ACC112 (cell line): ENCODE measurements at regions not wholly inside any gene's neighbourhood (a gene's known extent, or its start where the extent isn't known, plus 50 kb on each side); places are given as distances from the start of the nearest gene placed in this dataset.

ENCODE experiments used
- H2AFZ ChIP-seq: fragments of 200-600 bp; sonication (generic); one replicate; pipeline ENCODE4 v1.6.0; 2017; ENCODE audit warnings: antibody characterized with exemption, low read length; ENCODE audit not compliant: unreplicated experiment
- H3K27ac ChIP-seq: fragments of 200-600 bp; sonication (generic); 2 replicates; pipeline ENCODE4 v1.5.1; 2014; ENCODE audit warnings: low read depth, mild to moderate bottlenecking, antibody characterized with exemption, low read length, moderate library complexity
- H3K27me3 ChIP-seq: fragments of 200-600 bp; sonication (generic); 2 replicates; pipeline ENCODE4 v1.6.1; 2014; ENCODE audit warnings: mild to moderate bottlenecking, antibody characterized with exemption, low read length, moderate library complexity, mixed read lengths; ENCODE audit not compliant: insufficient read depth
- H3K36me3 ChIP-seq: fragments of 200-600 bp; sonication (generic); 2 replicates; pipeline ENCODE4 v1.6.1; 2016; ENCODE audit warnings: mild to moderate bottlenecking, antibody characterized with exemption, low read length, moderate library complexity, mixed read lengths; ENCODE audit not compliant: insufficient read depth
- H3K4me1 ChIP-seq: fragments of 200-600 bp; sonication (generic); one replicate; pipeline ENCODE4 v1.6.1; 2016; ENCODE audit warnings: low read length, mixed read lengths; ENCODE audit not compliant: insufficient read depth, unreplicated experiment, control insufficient read depth
- H3K4me3 ChIP-seq: fragments of 200-600 bp; sonication (generic); 2 replicates; pipeline ENCODE4 v1.5.1; 2014; ENCODE audit warnings: mild to moderate bottlenecking, low read depth, low read length
- H3K79me2 ChIP-seq: fragments of 200-600 bp; sonication (generic); one replicate; pipeline ENCODE4 v1.6.0; 2016; ENCODE audit warnings: low read length; ENCODE audit not compliant: control insufficient read depth, unreplicated experiment, insufficient read depth

- Histone ChIP-seq H3K79me2 (no peaks in the 10 kb centered on the region), H2AFZ (no peak overlapping the region), H3K4me1 (peaks cover 10% of the 10 kb centered on the region), H3K27ac (no peak overlapping the region), H3K4me3 (no peak overlapping the region), H3K36me3 (no peaks in the 10 kb centered on the region), H3K27me3 (no peaks in the 10 kb centered on the region)
Measured at GRCh38 chr11:130625578-130626306, 177.3 kb downstream of the ADAMTS15 start.

- peaks cover 27% of the 10 kb centered on the region for H3K4me1 ChIP-seq
- H3K36me3 ChIP-seq = no peaks in the 10 kb centered on the region
- H3K79me2 ChIP-seq = no peaks in the 10 kb centered on the region
- H3K4me3 ChIP-seq = no peak overlapping the region
- H3K27ac ChIP-seq = no peak overlapping the region
- no peaks in the 10 kb centered on the region for H3K27me3 ChIP-seq
- H2AFZ ChIP-seq = no peak overlapping the region
Measured at GRCh38 chr11:130629039-130629438, 180.6 kb downstream of the ADAMTS15 start.

- H3K27ac ChIP-seq = peak overlapping the region; percentile 52; the same call in 1 of the 2 replicates
- H3K79me2 ChIP-seq = no peaks in the 10 kb centered on the region
Measured at GRCh38 chr11:130631119-130631518, 182.7 kb downstream of the ADAMTS15 start.

GRCh38 chr11:130633466-130633865 lies 185.0 kb downstream of the ADAMTS15 start:
- Histone ChIP-seq H3K4me1 (peaks cover 65% of the 10 kb centered on the region), H3K27me3 (no peaks in the 10 kb centered on the region), H3K4me3 (no peak overlapping the region), H3K36me3 (no peaks in the 10 kb centered on the region), H2AFZ (no peak overlapping the region), H3K27ac (no peak overlapping the region), H3K79me2 (no peaks in the 10 kb centered on the region)

More at GRCh38 chr11:130631119-130631518, 182.7 kb downstream of the ADAMTS15 start:
- Histone ChIP-seq H3K4me1 (peaks cover 48% of the 10 kb centered on the region), H3K36me3 (no peaks in the 10 kb centered on the region), H2AFZ (peak overlapping the region; percentile 47), H3K27me3 (no peaks in the 10 kb centered on the region), H3K4me3 (no peak overlapping the region)

- Histone ChIP-seq H3K79me2 (no peaks in the 10 kb centered on the region), H3K4me1 (peaks cover 60% of the 10 kb centered on the region), H3K27ac (peak overlapping the region; percentile 84), H3K36me3 (no peaks in the 10 kb centered on the region), H2AFZ (no peak overlapping the region), H3K27me3 (no peaks in the 10 kb centered on the region), H3K4me3 (no peak overlapping the region)
Measured at GRCh38 chr11:130634186-130634585, 185.7 kb downstream of the ADAMTS15 start.

- H3K27me3 ChIP-seq = no peaks in the 10 kb centered on the region
- H3K4me3 ChIP-seq = 0 out of 2 replicates have a peak overlapping the region, but pooled peaks have one; percentile 38
- H3K79me2 ChIP-seq = no peaks in the 10 kb centered on the region
- H2AFZ ChIP-seq = peak overlapping the region; percentile 74
- peak overlapping the region; percentile 84 for H3K27ac ChIP-seq
- peaks cover 57% of the 10 kb centered on the region for H3K4me1 ChIP-seq
- no peaks in the 10 kb centered on the region for H3K36me3 ChIP-seq
Measured at GRCh38 chr11:130634961-130635473, 186.6 kb downstream of the ADAMTS15 start.

- no peak overlapping the region for H2AFZ ChIP-seq
- H3K36me3 ChIP-seq = no peaks in the 10 kb centered on the region
- no peak overlapping the region for H3K4me3 ChIP-seq
- H3K4me1 ChIP-seq = peaks cover 51% of the 10 kb centered on the region
- H3K27me3 ChIP-seq = no peaks in the 10 kb centered on the region
- peak overlapping the region; percentile 85 for H3K27ac ChIP-seq
- no peaks in the 10 kb centered on the region for H3K79me2 ChIP-seq
Measured at GRCh38 chr11:130635937-130636630, 187.6 kb downstream of the ADAMTS15 start.

- H3K79me2 ChIP-seq = no peaks in the 10 kb centered on the region
- no peaks in the 10 kb centered on the region for H3K27me3 ChIP-seq
- H3K36me3 ChIP-seq = no peaks in the 10 kb centered on the region
- peak overlapping the region; percentile 11; the same call in 1 of the 2 replicates for H3K4me3 ChIP-seq
- H3K27ac ChIP-seq = peak overlapping the region; percentile 85
- H3K4me1 ChIP-seq = peaks cover 48% of the 10 kb centered on the region
- no peak overlapping the region for H2AFZ ChIP-seq
Measured at GRCh38 chr11:130636722-130637464, 188.4 kb downstream of the ADAMTS15 start.

- no peaks in the 10 kb centered on the region for H3K27me3 ChIP-seq
- peaks cover 48% of the 10 kb centered on the region for H3K4me1 ChIP-seq
- H2AFZ ChIP-seq = no peak overlapping the region
- H3K4me3 ChIP-seq = peak overlapping the region; percentile 11; the same call in 1 of the 2 replicates
- no peaks in the 10 kb centered on the region for H3K79me2 ChIP-seq
- H3K36me3 ChIP-seq = no peaks in the 10 kb centered on the region
- peak overlapping the region; percentile 85 for H3K27ac ChIP-seq
Measured at GRCh38 chr11:130637566-130637965, 189.1 kb downstream of the ADAMTS15 start.

GRCh38 chr11:130638033-130638432 lies 189.6 kb downstream of the ADAMTS15 start:
- Histone ChIP-seq H3K27me3 (no peaks in the 10 kb centered on the region), H3K4me1 (peaks cover 48% of the 10 kb centered on the region), H3K27ac (peak overlapping the region; percentile 85), H3K4me3 (no peak overlapping the region), H3K36me3 (no peaks in the 10 kb centered on the region), H3K79me2 (no peaks in the 10 kb centered on the region), H2AFZ (no peak overlapping the region)
